ENCODE measurements at regions not wholly inside any gene's neighbourhood (a gene's known extent, or its start where the extent isn't known, plus 50 kb on each side); places are given as distances from the start of the nearest gene placed in this dataset.

- DNase-seq, result no peak
Observed at GRCh38 chr5:4804691-4805360, 335.3 kb upstream of the ADAMTS16 start.

- no peak for DNase-seq
Observed at GRCh38 chr5:4815002-4815401, 325.1 kb upstream of the ADAMTS16 start.

- DNase-seq, result no peak
Observed at GRCh38 chr5:4817767-4818166, 322.4 kb upstream of the ADAMTS16 start.

GRCh38 chr5:4831325-4831724 is 308.8 kb upstream of the ADAMTS16 start:
- no peak for DNase-seq

GRCh38 chr5:4832471-4832870 is 307.7 kb upstream of the ADAMTS16 start:
- no peak for DNase-seq

- no peak for DNase-seq
Observed at GRCh38 chr5:4833104-4833738, 306.9 kb upstream of the ADAMTS16 start.

- no peak for DNase-seq
Observed at GRCh38 chr5:4837489-4838058, 302.6 kb upstream of the ADAMTS16 start.

- DNase-seq, result no peak
Observed at GRCh38 chr5:4845221-4845620, 294.9 kb upstream of the ADAMTS16 start.

- peak; percentile 31 to 40 for DNase-seq
Observed at GRCh38 chr5:4847766-4848165, 292.4 kb upstream of the ADAMTS16 start.

- DNase-seq, result no peak
Observed at GRCh38 chr5:4855036-4855435, 285.1 kb upstream of the ADAMTS16 start.

- no peak for DNase-seq
Observed at GRCh38 chr5:4855880-4856279, 284.2 kb upstream of the ADAMTS16 start.

GRCh38 chr5:4857761-4858160 is 282.4 kb upstream of the ADAMTS16 start:
- no peak for DNase-seq

GRCh38 chr5:4859500-4860235 is 280.5 kb upstream of the ADAMTS16 start:
- no peak for DNase-seq

GRCh38 chr5:4860631-4861030 is 279.5 kb upstream of the ADAMTS16 start:
- no peak for DNase-seq

GRCh38 chr5:4862500-4862899 is 277.6 kb upstream of the ADAMTS16 start:
- DNase-seq, result no peak

- DNase-seq, result no peak
Observed at GRCh38 chr5:4866131-4866659, 273.9 kb upstream of the ADAMTS16 start.

GRCh38 chr5:4866817-4867216 is 273.3 kb upstream of the ADAMTS16 start:
- no peak for DNase-seq

- no peak for DNase-seq
Observed at GRCh38 chr5:4868140-4868735, 271.9 kb upstream of the ADAMTS16 start.

GRCh38 chr5:4873652-4874051 is 266.5 kb upstream of the ADAMTS16 start:
- no peak for DNase-seq

GRCh38 chr5:4874097-4874496 is 266.0 kb upstream of the ADAMTS16 start:
- no peak for DNase-seq

GRCh38 chr5:4875942-4876341 is 264.2 kb upstream of the ADAMTS16 start:
- DNase-seq, result no peak

- DNase-seq, result no peak
Observed at GRCh38 chr5:4876804-4877203, 263.3 kb upstream of the ADAMTS16 start.

Data from right lung (tissue), 2 donors.